SK-N-SH treated with all-trans-retinoic acid at 6 μM for 48 hours (cell line): ENCODE measurements at regions not wholly inside any gene's neighbourhood (a gene's known extent, or its start where the extent isn't known, plus 50 kb on each side); places are given as distances from the start of the nearest gene placed in this dataset.

Experiments
- ARNTL ChIP-seq: fragments of 450-650 bp; formaldehyde crosslinking; IDR thresholded peaks from 2 replicates; pipeline ENCODE4 v1.5.0; 2020; ENCODE audit warnings: low read depth, mild to moderate bottlenecking, moderate library complexity, borderline replicate concordance
- CSDC2 ChIP-seq: fragments of 250-450 bp; sonication (Bioruptor Pico); IDR thresholded peaks from 2 replicates; pipeline ENCODE4 v1.5.0; 2020; ENCODE audit warnings: mild to moderate bottlenecking, moderate library complexity
- ESRRG ChIP-seq: fragments of 250-450 bp; sonication (Bioruptor Pico); IDR thresholded peaks from 2 replicates; pipeline ENCODE4 v1.6.1; 2021; ENCODE audit warnings: mild to moderate bottlenecking
- OSR1 ChIP-seq: fragments of 250-450 bp; sonication (Bioruptor Pico); IDR thresholded peaks from 2 replicates; pipeline ENCODE4 v1.8.0; 2022; ENCODE audit warnings: moderate library complexity, mild to moderate bottlenecking, inconsistent platforms
- PATZ1 ChIP-seq: fragments of 250-450 bp; sonication (Bioruptor Pico); IDR thresholded peaks from 2 replicates; pipeline ENCODE4 v1.8.0; 2020; ENCODE audit warnings: mild to moderate bottlenecking, moderate library complexity, borderline replicate concordance
- ZNF70 ChIP-seq: fragments of 450-650 bp; formaldehyde crosslinking; IDR thresholded peaks from 2 replicates; pipeline ENCODE4 v1.5.0; 2020; ENCODE audit warnings: mild to moderate bottlenecking, moderate library complexity

DNA sequence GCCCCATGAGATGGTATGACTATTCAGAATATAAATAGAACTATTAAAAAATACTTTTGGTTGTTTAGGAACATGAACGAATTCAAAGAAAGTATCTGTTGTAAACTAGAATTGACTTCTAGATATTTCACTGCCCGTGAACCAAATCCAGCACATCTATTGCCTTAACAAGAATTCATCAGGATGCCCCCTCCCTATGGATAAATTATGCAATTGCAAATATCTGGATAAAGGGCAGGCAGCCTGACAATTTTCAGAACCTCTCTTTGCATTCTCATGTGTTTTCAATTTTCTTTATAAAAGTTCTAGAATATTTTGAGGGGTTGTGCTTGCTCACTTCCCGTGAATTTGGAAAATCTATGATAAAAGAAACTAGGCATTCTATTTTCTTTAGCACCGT, 822.1 kb upstream of the SORCS1 start:
- TF ChIP-seq ARNTL (CRISPR knock-in tag) = no peak
- TF ChIP-seq ZNF70 (CRISPR knock-in tag) = no peak
- no peak for TF ChIP-seq ESRRG
- TF ChIP-seq OSR1 (CRISPR knock-in tag) = no peak
- TF ChIP-seq PATZ1 = no peak
- TF ChIP-seq CSDC2 (CRISPR knock-in tag) = no peak
